Ishikawa (cell line): ENCODE measurements at regions not wholly inside any gene's neighbourhood (a gene's known extent, or its start where the extent isn't known, plus 50 kb on each side); places are given as distances from the start of the nearest gene placed in this dataset.
A peak's percentile ranks its signal among the peaks of the same experiment; 100 is the strongest.

Experiments
- CEBPB ChIP-seq: IDR thresholded peaks from 2 replicates; pipeline ENCODE4 v1.6.1; 2012
- CREB1 ChIP-seq: IDR thresholded peaks from 2 replicates; pipeline ENCODE4 v1.6.1; 2012; ENCODE audit warnings: low read depth
- EGR1 ChIP-seq: IDR thresholded peaks from 2 replicates; pipeline ENCODE4 v1.6.1; 2012
- EP300 ChIP-seq: IDR thresholded peaks from 2 replicates; pipeline ENCODE4 v1.6.1; 2012; ENCODE audit warnings: borderline replicate concordance
- FOXM1 ChIP-seq: IDR thresholded peaks from 2 replicates; pipeline ENCODE4 v1.6.1; 2012; ENCODE audit warnings: low read depth, borderline replicate concordance
- MAX ChIP-seq: IDR thresholded peaks from 2 replicates; pipeline ENCODE4 v1.6.1; 2012
- NFIC ChIP-seq: IDR thresholded peaks from 2 replicates; pipeline ENCODE4 v1.6.1; 2012
- RAD21 ChIP-seq: IDR thresholded peaks from 2 replicates; pipeline ENCODE4 v1.6.1; 2012; ENCODE audit warnings: low read depth
- REST ChIP-seq: IDR thresholded peaks from 2 replicates; pipeline ENCODE4 v1.6.1; 2012; ENCODE audit warnings: low read depth, mild to moderate bottlenecking
- TAF1 ChIP-seq: IDR thresholded peaks from 2 replicates; pipeline ENCODE4 v1.6.1; 2012; ENCODE audit warnings: low read depth, mild to moderate bottlenecking
- TCF12 ChIP-seq: IDR thresholded peaks from 2 replicates; pipeline ENCODE4 v1.6.1; 2012; ENCODE audit warnings: low read depth
- TEAD4 ChIP-seq: IDR thresholded peaks from 2 replicates; pipeline ENCODE4 v1.6.1; 2012
- USF1 ChIP-seq: IDR thresholded peaks from 2 replicates; pipeline ENCODE4 v1.6.1; 2012
- YY1 ChIP-seq: IDR thresholded peaks from 2 replicates; pipeline ENCODE4 v1.6.1; 2012; ENCODE audit warnings: low read depth
- ZBTB7A ChIP-seq: IDR thresholded peaks from 2 replicates; pipeline ENCODE4 v1.6.1; 2012; ENCODE audit warnings: low read depth

GRCh38 chr4:177108708-177109107, 201.0 kb upstream of the NEIL3 start:
- TF ChIP-seq MAX = no peak
- peak; percentile 36; the same call in 1 of the 2 replicates for TF ChIP-seq RAD21
- TF ChIP-seq ZBTB7A = no peak
- TF ChIP-seq NFIC = no peak
- TF ChIP-seq EGR1 = no peak
- TF ChIP-seq FOXM1 = no peak

GRCh38 chr4:177109769-177110168, 199.9 kb upstream of the NEIL3 start:
- TF ChIP-seq TCF12 (no peak), NFIC (no peak), CEBPB (no peak), YY1 (no peak), MAX (no peak), FOXM1 (no peak), TEAD4 (no peak), EGR1 (no peak), USF1 (no peak), EP300 (no peak)

- TF ChIP-seq CEBPB (no peak), CREB1 (no peak), EGR1 (no peak), ZBTB7A (no peak)
These were observed 193.5 kb upstream of the NEIL3 start for GRCh38 chr4:177116161-177116560.

GRCh38 chr4:177117256-177117655, 192.4 kb upstream of the NEIL3 start:
- no peak for TF ChIP-seq RAD21

- TF ChIP-seq FOXM1 (no peak), TEAD4 (no peak), EP300 (no peak), TAF1 (no peak), MAX (no peak), TCF12 (no peak), CEBPB (no peak), NFIC (no peak), EGR1 (no peak), CREB1 (no peak), RAD21 (no peak), USF1 (no peak), REST (no peak), YY1 (no peak), ZBTB7A (no peak)
These were observed 191.1 kb upstream of the NEIL3 start for GRCh38 chr4:177118596-177118995.

GRCh38 chr4:177119021-177119471, 190.6 kb upstream of the NEIL3 start:
- TF ChIP-seq YY1 (no peak), TAF1 (no peak), REST (no peak), EP300 (no peak), TCF12 (no peak), MAX (no peak), CREB1 (no peak), FOXM1 (no peak), TEAD4 (no peak)

GRCh38 chr4:177119691-177120090, 190.0 kb upstream of the NEIL3 start:
- TF ChIP-seq TCF12 = no peak
- no peak for TF ChIP-seq TEAD4
- TF ChIP-seq MAX = no peak
- no peak for TF ChIP-seq YY1
- no peak for TF ChIP-seq USF1
- no peak for TF ChIP-seq FOXM1
- TF ChIP-seq TAF1 = no peak
- no peak for TF ChIP-seq REST
- TF ChIP-seq CEBPB = no peak
- TF ChIP-seq EGR1 = no peak
- no peak for TF ChIP-seq ZBTB7A
